C4-2B (cell line): ENCODE measurements at regions not wholly inside any gene's neighbourhood (a gene's known extent, or its start where the extent isn't known, plus 50 kb on each side); places are given as distances from the start of the nearest gene placed in this dataset.
"Not testable (repeated sequence)": the region's sequence is repeated elsewhere in the genome, so short reads cannot be mapped to it uniquely, and the experiment has no call there.

Experiments used
- H3K27ac ChIP-seq: fragments of 450-650 bp; 2 replicates; pipeline ENCODE4 v1.5.1; 2017
- ZFX ChIP-seq: fragments of 450-650 bp; IDR thresholded peaks from 2 replicates; pipeline ENCODE4 v1.6.1; 2017
- TF ChIP-seq, protein P1 (sequence below): fragments of 450-650 bp; conservative IDR thresholded peaks from 2 replicates; pipeline ENCODE4 v1.5.1; 2017; ENCODE audit warnings: mild to moderate bottlenecking

DNA sequence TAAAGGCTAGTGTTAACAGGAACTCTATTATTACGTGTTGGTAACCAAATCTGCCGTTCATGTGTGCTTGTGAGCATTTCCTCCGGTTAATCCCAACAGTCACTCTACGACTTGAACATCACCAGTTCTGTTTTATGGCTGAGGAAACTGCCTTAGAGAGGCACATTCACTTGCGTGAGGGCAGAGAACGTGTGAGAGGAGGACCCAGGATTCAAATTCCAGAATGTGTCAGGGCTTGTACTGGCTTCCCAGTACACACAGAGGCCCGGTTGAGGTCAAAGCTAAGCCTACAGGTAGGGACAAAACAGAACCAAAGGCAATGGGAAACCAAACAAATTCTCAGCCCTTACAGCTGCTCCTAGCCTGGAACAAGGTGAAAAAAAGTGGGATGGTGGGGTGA is 66.9 kb upstream of the TENM4 start:
- TF ChIP-seq, protein P1, sequence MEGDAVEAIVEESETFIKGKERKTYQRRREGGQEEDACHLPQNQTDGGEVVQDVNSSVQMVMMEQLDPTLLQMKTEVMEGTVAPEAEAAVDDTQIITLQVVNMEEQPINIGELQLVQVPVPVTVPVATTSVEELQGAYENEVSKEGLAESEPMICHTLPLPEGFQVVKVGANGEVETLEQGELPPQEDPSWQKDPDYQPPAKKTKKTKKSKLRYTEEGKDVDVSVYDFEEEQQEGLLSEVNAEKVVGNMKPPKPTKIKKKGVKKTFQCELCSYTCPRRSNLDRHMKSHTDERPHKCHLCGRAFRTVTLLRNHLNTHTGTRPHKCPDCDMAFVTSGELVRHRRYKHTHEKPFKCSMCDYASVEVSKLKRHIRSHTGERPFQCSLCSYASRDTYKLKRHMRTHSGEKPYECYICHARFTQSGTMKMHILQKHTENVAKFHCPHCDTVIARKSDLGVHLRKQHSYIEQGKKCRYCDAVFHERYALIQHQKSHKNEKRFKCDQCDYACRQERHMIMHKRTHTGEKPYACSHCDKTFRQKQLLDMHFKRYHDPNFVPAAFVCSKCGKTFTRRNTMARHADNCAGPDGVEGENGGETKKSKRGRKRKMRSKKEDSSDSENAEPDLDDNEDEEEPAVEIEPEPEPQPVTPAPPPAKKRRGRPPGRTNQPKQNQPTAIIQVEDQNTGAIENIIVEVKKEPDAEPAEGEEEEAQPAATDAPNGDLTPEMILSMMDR: no peak
- no peak for TF ChIP-seq ZFX
- no peak overlapping the region for H3K27ac ChIP-seq

DNA sequence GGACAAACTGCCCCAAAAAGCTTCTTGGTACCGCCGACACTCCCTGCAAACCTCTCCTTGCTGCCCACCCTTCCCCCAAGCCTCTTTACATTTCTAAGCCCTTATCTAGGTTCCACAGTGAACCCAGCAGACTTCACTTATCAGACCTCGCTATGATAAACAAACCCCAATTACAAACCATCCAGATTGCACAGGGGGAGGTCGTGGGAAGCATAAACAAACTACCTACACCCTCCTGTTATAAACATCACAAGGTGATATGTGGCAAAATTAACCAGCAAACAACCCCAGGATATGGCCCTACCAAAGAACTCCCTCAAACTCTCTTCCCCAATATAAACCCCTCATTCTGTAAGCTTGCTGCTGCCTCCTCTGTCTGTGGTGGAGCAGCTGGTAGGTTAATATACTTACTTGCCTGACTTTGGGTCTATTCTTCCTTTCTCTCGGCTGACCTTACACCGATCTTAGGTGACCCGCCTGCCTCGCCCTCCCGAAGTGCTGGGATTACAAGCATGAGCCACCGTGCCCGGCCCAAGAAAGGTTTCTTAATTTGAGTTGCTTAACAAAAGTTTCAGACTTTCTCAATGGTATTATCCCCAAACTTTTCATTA is 66.0 kb upstream of the TENM4 start:
- TF ChIP-seq ZFX: no peak
- TF ChIP-seq, protein P1: no peak
- H3K27ac ChIP-seq: no peak overlapping the region

DNA sequence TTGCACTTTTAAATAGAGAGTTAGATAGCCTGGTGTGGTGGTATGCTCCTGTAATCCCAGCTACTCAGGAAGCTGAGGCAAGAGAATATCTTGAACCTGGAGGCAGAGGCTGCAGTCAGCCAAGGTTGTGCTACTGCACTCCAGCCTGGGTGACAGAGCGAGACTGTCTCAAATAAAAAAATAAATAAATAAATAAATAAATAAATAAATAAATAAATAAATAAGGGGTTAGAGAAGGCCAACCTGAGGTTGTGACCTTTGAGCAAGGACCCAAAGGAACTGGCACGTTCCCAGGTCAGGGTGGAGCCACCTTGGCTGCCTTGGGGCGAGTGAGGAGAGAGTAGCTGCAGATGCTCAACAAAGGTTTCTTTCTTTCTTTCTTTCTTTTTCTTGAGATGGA is 65.3 kb upstream of the TENM4 start:
- TF ChIP-seq, protein P1: no peak
- no peak for TF ChIP-seq ZFX
- H3K27ac ChIP-seq: no peak overlapping the region

DNA sequence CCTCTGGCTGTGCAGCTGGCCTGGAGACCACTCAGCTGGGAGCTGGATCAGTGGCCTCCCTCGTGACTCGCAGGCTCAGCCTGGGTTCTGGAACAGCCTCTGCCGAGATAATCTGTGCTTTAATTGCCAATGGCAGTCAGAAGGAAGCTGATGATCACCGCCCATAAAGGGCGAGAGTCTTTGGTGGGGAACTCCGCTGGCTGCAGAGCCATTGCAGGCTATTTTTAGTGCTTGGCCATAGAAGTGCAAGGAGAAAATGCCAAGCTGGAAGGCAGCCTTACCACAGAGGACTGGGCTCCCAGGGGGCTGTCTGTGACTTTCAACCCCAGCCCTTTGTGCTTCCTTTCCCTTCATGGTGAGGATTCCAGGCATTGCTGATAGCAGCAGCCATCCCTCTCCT is 62.2 kb upstream of the TENM4 start:
- H3K27ac ChIP-seq: no peak overlapping the region
- TF ChIP-seq ZFX: no peak
- TF ChIP-seq, protein P1: no peak

DNA sequence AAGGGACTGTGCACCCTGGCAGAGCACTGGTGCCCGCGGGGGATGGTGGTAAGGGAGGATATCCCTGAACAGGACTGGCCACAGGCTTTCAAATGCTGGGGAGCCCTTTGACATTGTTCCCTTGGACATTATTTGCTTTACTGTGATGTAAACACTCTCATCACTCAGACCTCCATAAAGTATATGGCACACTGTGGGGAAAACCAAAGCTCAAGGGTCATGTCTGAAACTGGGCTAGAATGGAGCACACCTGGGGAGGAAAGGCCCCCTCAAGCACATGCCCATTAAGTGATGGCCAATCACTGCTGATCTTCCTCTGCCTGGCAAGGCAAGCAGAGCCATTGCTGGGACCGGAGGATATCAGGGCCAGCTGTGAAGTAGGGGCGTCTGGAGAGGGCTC is 60.9 kb upstream of the TENM4 start:
- no peak for TF ChIP-seq ZFX
- TF ChIP-seq, protein P1: no peak
- H3K27ac ChIP-seq: no peak overlapping the region

DNA sequence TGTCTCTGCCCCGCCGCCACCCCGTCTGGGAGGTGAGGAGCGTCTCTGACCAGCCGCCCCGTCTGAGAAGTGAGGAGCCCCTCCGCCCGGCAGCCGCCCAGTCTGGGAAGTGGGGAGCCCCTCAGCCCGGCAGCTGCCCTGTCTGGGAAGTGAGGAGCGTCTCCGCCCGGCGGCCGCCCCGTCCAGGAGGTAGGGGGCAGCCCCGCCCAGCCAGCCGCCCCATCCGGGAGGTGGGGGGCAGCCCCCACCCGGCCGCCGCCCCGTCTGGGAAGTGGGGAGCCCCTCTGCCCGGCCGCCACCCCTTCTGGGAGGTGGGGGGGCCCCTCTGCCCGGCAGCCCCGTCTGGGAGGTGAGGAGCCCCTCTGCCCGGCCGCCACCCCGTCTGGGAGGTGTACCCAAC is 59.1 kb upstream of the TENM4 start:
- not testable (repeated sequence) for H3K27ac ChIP-seq

DNA sequence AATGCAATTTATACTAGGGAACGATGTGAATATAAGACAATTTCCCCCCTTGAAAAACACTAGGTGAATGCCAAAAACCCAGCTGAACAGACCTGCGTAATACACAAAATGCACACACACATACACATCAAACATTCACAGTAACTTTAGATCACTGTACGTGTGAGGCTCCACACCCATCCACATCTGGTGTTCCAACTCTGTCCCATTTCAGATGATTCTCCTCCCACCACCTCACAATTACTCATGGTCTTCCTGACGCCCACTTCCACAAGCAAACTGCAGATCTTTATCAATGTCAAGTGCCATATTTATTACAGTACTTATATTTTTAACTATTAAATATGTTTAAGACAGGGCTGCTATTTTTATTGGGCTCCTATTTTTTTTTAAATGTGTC is 57.8 kb upstream of the TENM4 start:
- no peak for TF ChIP-seq ZFX
- TF ChIP-seq, protein P1: no peak
- no peak overlapping the region for H3K27ac ChIP-seq

DNA sequence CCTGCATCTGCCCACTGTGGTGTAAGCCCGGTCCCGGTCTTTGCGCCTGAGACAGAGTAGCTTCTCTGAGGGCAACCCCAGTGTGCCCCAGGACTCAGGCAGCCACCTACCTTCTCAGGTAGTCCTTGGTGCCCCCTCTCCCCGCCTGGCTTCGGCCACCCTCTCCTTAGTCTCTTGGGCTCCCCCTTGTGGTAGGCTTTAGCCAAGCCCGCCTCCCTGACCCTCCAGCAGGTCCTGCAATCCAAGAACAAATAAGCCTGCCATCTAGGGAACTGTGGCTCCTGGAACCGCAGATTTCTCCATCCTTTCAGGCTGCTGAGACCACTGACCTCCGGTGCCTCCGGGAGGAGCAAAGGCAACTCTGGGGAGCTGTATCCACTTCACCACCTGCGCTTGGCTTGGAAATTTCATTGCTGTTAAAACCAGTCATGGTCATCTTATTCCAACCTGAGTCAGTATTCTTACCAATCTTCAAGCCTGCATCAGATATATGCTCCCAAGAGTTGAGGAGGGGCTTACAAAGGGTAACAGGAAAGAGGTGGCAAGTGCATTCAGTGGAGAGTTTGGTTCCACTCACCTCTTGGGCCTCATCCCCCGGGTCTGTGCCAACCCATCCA is 52.8 kb upstream of the TENM4 start:
- no peak overlapping the region for H3K27ac ChIP-seq
- TF ChIP-seq ZFX: no peak
- TF ChIP-seq, protein P1: peak; percentile 96
